ENCODE measurements at regions not wholly inside any gene's neighbourhood (a gene's known extent, or its start where the extent isn't known, plus 50 kb on each side); places are given as distances from the start of the nearest gene placed in this dataset.

DNA sequence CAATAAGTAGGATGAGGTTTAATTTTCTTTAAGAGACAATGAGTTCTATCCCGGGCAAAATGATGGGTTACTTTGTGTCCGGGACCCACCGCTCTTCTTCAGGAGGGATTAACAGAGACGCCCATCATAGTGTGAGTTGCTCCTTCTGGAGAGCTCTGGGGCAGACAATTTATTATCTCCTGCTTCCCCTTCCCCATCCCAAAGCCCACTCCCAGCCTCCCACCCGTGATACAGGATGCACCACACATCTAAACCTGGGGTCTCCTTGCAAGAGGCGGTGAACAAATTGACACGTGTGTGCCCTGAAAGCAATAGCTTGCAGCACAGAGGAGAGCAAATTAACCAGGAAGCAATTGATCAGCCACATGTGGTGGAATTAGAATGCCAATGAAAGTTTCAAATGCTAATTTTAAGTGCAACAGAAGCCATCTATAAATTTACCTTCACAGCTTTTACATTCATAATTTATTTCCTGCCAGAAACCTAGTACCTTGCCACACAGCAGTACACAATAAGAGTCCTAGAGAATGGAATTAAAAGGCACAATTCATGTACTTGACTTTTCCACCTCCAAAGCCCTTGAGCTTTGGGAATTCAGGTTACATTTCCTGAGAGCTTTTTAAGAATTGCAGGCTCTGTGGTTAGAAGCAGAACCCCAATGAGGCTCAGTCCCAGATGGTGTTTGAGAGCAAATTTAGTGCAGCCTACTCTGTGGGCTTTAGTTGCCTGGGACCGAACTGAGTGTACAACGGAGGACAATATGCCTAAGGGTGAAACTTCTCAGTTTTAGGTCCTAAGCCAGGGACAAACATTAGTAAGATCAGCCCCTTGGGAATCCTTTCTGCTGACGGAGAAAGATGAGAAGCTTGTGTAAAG lies 399.6 kb downstream of the MED10 start:
- H2BK5ac ChIP-seq (ENCODE audit: low read length): no peak overlapping the region

GRCh38 chr5:5971203-5971602 lies 407.1 kb downstream of the MED10 start:
- no peak overlapping the region for H3K4me3 ChIP-seq (ENCODE audit: low read length)
- no peak overlapping the region for H4K8ac ChIP-seq (ENCODE audit: low read depth, low read length)
- no peaks in the 10 kb centered on the region for H3K36me3 ChIP-seq (ENCODE audit: control insufficient read depth, insufficient read depth, low read length)
- H3K4me1 ChIP-seq (ENCODE audit: control insufficient read depth, low read depth, low read length): no peaks in the 10 kb centered on the region
- no peaks in the 10 kb centered on the region for H3K79me2 ChIP-seq (ENCODE audit: control insufficient read depth, insufficient read depth, low read length)
- H3K18ac ChIP-seq (ENCODE audit: low read length): no peak overlapping the region
- no peak overlapping the region for H3K4me2 ChIP-seq (ENCODE audit: low read length)
- H2BK5ac ChIP-seq (ENCODE audit: low read length): no peak overlapping the region
- no peaks in the 10 kb centered on the region for H3K27me3 ChIP-seq (ENCODE audit: insufficient read depth, low read length, poor library complexity)
- no peak for DNase-seq
- H2BK120ac ChIP-seq (ENCODE audit: low read depth, low read length): no peak overlapping the region
- no peak overlapping the region for H2AK5ac ChIP-seq (ENCODE audit: low read length)
- no CpG with 5 or more reads among the region's 5 CpGs for WGBS (ENCODE audit: extremely low coverage, insufficient coverage, low lambda C conversion rate)
- no peak overlapping the region for H3K4ac ChIP-seq (ENCODE audit: low read depth, low read length)
- no peaks in the 10 kb centered on the region for H3K79me1 ChIP-seq (ENCODE audit: low read length)
- H3K9ac ChIP-seq (ENCODE audit: low read length): no peak overlapping the region
- H2BK15ac ChIP-seq (replicated peaks; ENCODE audit: low read depth): no peak overlapping the region
- H3K23ac ChIP-seq (ENCODE audit: low read length): no peak overlapping the region
- H3K27ac ChIP-seq (ENCODE audit: low read depth, low read length): no peak overlapping the region
- H3K56ac ChIP-seq (ENCODE audit: low read length): no peak overlapping the region
- H4K5ac ChIP-seq (ENCODE audit: low read length): no peak overlapping the region

More for the DNA sequence above, 399.6 kb downstream of the MED10 start:
- no peak overlapping the region for H3K18ac ChIP-seq (ENCODE audit: low read length)
- H3K23ac ChIP-seq (ENCODE audit: low read length): no peak overlapping the region
- no peak overlapping the region for H2BK15ac ChIP-seq (replicated peaks; ENCODE audit: low read depth)
- no CpG with 5 or more reads among the region's 10 CpGs for WGBS (ENCODE audit: extremely low coverage, insufficient coverage, low lambda C conversion rate)
- H2BK120ac ChIP-seq (ENCODE audit: low read depth, low read length): no peak overlapping the region
- no peak overlapping the region for H2AK5ac ChIP-seq (ENCODE audit: low read length)
- H3K4me1 ChIP-seq (ENCODE audit: control insufficient read depth, low read depth, low read length): no peaks in the 10 kb centered on the region
- no peak for DNase-seq
- no peak overlapping the region for H3K4me2 ChIP-seq (ENCODE audit: low read length)
- H3K79me2 ChIP-seq (ENCODE audit: control insufficient read depth, insufficient read depth, low read length): no peaks in the 10 kb centered on the region
- no peak overlapping the region for H3K9ac ChIP-seq (ENCODE audit: low read length)
- no peak overlapping the region for H3K56ac ChIP-seq (ENCODE audit: low read length)
- no peak overlapping the region for H3K4ac ChIP-seq (ENCODE audit: low read depth, low read length)
- H3K4me3 ChIP-seq (ENCODE audit: low read length): no peak overlapping the region
- H4K5ac ChIP-seq (ENCODE audit: low read length): no peak overlapping the region
- no peak overlapping the region for H3K27ac ChIP-seq (ENCODE audit: low read depth, low read length)
- H4K8ac ChIP-seq (ENCODE audit: low read depth, low read length): no peak overlapping the region
- H3K27me3 ChIP-seq (ENCODE audit: insufficient read depth, low read length, poor library complexity): no peaks in the 10 kb centered on the region
- no peaks in the 10 kb centered on the region for H3K79me1 ChIP-seq (ENCODE audit: low read length)
- no peaks in the 10 kb centered on the region for H3K36me3 ChIP-seq (ENCODE audit: control insufficient read depth, insufficient read depth, low read length)

DNA sequence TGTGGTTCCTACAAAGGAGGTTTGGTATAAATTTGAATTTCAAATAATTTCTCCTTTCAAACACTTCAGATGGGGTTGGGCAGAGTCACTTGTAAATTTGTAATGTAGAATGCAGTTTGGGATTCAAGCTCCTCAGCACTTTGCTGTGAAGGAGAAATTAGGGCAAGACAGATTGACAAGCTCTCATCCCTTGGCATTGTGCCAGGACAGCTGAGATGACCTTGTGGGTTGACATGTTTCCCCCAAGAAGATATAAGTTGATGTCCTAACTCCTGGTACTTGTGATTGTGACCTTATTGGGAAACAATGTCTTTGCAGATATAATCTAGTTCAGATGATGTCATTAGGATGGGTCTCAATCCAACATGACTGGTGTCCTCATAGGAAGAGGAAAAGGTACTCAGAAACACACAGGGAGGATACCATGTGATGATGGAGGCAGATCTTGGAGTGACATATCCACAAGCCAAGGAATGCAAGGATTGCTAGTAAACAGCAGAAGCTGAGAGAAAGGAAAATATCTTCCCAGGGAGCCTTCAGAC lies 408.3 kb downstream of the MED10 start:
- Histone ChIP-seq H3K27ac (ENCODE audit: low read depth, low read length) (no peak overlapping the region), H3K79me1 (ENCODE audit: low read length) (no peaks in the 10 kb centered on the region), H3K27me3 (ENCODE audit: insufficient read depth, low read length, poor library complexity) (no peaks in the 10 kb centered on the region), H3K9ac (ENCODE audit: low read length) (no peak overlapping the region), H3K18ac (ENCODE audit: low read length) (no peak overlapping the region), H4K8ac (ENCODE audit: low read depth, low read length) (no peak overlapping the region), H2AK5ac (ENCODE audit: low read length) (no peak overlapping the region), H2BK15ac (replicated peaks; ENCODE audit: low read depth) (no peak overlapping the region), H3K56ac (ENCODE audit: low read length) (no peak overlapping the region), H2BK5ac (ENCODE audit: low read length) (no peak overlapping the region), H3K4me3 (ENCODE audit: low read length) (no peak overlapping the region), H3K4me1 (ENCODE audit: control insufficient read depth, low read depth, low read length) (no peaks in the 10 kb centered on the region), H3K4ac (ENCODE audit: low read depth, low read length) (no peak overlapping the region), H3K79me2 (ENCODE audit: control insufficient read depth, insufficient read depth, low read length) (no peaks in the 10 kb centered on the region), H3K36me3 (ENCODE audit: control insufficient read depth, insufficient read depth, low read length) (no peaks in the 10 kb centered on the region), H3K4me2 (ENCODE audit: low read length) (no peak overlapping the region), H3K23ac (ENCODE audit: low read length) (no peak overlapping the region), H4K5ac (ENCODE audit: low read length) (no peak overlapping the region), H2BK120ac (ENCODE audit: low read depth, low read length) (no peak overlapping the region)
- no peak for DNase-seq

GRCh38 chr5:5968981-5969380 lies 409.4 kb downstream of the MED10 start:
- H4K8ac ChIP-seq (ENCODE audit: low read depth, low read length): no peak overlapping the region
- no peaks in the 10 kb centered on the region for H3K79me1 ChIP-seq (ENCODE audit: low read length)
- H3K4me1 ChIP-seq (ENCODE audit: control insufficient read depth, low read depth, low read length): no peaks in the 10 kb centered on the region
- no peak overlapping the region for H3K18ac ChIP-seq (ENCODE audit: low read length)
- H2BK120ac ChIP-seq (ENCODE audit: low read depth, low read length): no peak overlapping the region
- no peak for DNase-seq
- H3K79me2 ChIP-seq (ENCODE audit: control insufficient read depth, insufficient read depth, low read length): no peaks in the 10 kb centered on the region
- no peak overlapping the region for H3K9ac ChIP-seq (ENCODE audit: low read length)
- no peak overlapping the region for H3K23ac ChIP-seq (ENCODE audit: low read length)
- H3K36me3 ChIP-seq (ENCODE audit: control insufficient read depth, insufficient read depth, low read length): no peaks in the 10 kb centered on the region
- H3K27ac ChIP-seq (ENCODE audit: low read depth, low read length): no peak overlapping the region
- no peaks in the 10 kb centered on the region for H3K27me3 ChIP-seq (ENCODE audit: insufficient read depth, low read length, poor library complexity)
- H2BK15ac ChIP-seq (replicated peaks; ENCODE audit: low read depth): no peak overlapping the region
- no peak overlapping the region for H2BK5ac ChIP-seq (ENCODE audit: low read length)
- H3K56ac ChIP-seq (ENCODE audit: low read length): no peak overlapping the region
- no peak overlapping the region for H2AK5ac ChIP-seq (ENCODE audit: low read length)
- no peak overlapping the region for H4K5ac ChIP-seq (ENCODE audit: low read length)
- no peak overlapping the region for H3K4ac ChIP-seq (ENCODE audit: low read depth, low read length)
- no peak overlapping the region for H3K4me2 ChIP-seq (ENCODE audit: low read length)
- WGBS (ENCODE audit: extremely low coverage, insufficient coverage, low lambda C conversion rate): no CpG with 5 or more reads among the region's 4 CpGs
- H3K4me3 ChIP-seq (ENCODE audit: low read length): no peak overlapping the region

GRCh38 chr5:5967944-5968343 lies 410.4 kb downstream of the MED10 start:
- Histone ChIP-seq H3K4ac (ENCODE audit: low read depth, low read length) (no peak overlapping the region), H3K18ac (ENCODE audit: low read length) (no peak overlapping the region), H3K36me3 (ENCODE audit: control insufficient read depth, insufficient read depth, low read length) (no peaks in the 10 kb centered on the region), H3K23ac (ENCODE audit: low read length) (no peak overlapping the region), H2BK5ac (ENCODE audit: low read length) (no peak overlapping the region), H3K27me3 (ENCODE audit: insufficient read depth, low read length, poor library complexity) (no peaks in the 10 kb centered on the region), H3K56ac (ENCODE audit: low read length) (no peak overlapping the region), H3K4me3 (ENCODE audit: low read length) (no peak overlapping the region), H2BK120ac (ENCODE audit: low read depth, low read length) (no peak overlapping the region), H4K8ac (ENCODE audit: low read depth, low read length) (no peak overlapping the region), H3K79me1 (ENCODE audit: low read length) (no peaks in the 10 kb centered on the region), H2AK5ac (ENCODE audit: low read length) (no peak overlapping the region), H3K79me2 (ENCODE audit: control insufficient read depth, insufficient read depth, low read length) (no peaks in the 10 kb centered on the region), H3K4me2 (ENCODE audit: low read length) (no peak overlapping the region), H2BK15ac (replicated peaks; ENCODE audit: low read depth) (no peak overlapping the region), H3K9ac (ENCODE audit: low read length) (no peak overlapping the region), H3K27ac (ENCODE audit: low read depth, low read length) (no peak overlapping the region), H4K5ac (ENCODE audit: low read length) (no peak overlapping the region), H3K4me1 (ENCODE audit: control insufficient read depth, low read depth, low read length) (no peaks in the 10 kb centered on the region)
- no peak for DNase-seq
- WGBS (ENCODE audit: extremely low coverage, insufficient coverage, low lambda C conversion rate): no CpG with 5 or more reads among the region's 3 CpGs

- Histone ChIP-seq H2BK15ac (replicated peaks; ENCODE audit: low read depth) (no peak overlapping the region), H3K27ac (ENCODE audit: low read depth, low read length) (no peak overlapping the region), H3K18ac (ENCODE audit: low read length) (no peak overlapping the region), H3K4ac (ENCODE audit: low read depth, low read length) (no peak overlapping the region), H3K9ac (ENCODE audit: low read length) (no peak overlapping the region), H3K4me2 (ENCODE audit: low read length) (no peak overlapping the region), H3K23ac (ENCODE audit: low read length) (no peak overlapping the region), H4K8ac (ENCODE audit: low read depth, low read length) (no peak overlapping the region), H3K27me3 (ENCODE audit: insufficient read depth, low read length, poor library complexity) (no peaks in the 10 kb centered on the region), H3K79me1 (ENCODE audit: low read length) (no peaks in the 10 kb centered on the region), H2BK5ac (ENCODE audit: low read length) (no peak overlapping the region), H3K56ac (ENCODE audit: low read length) (no peak overlapping the region), H4K5ac (ENCODE audit: low read length) (no peak overlapping the region), H3K4me3 (ENCODE audit: low read length) (no peak overlapping the region), H2BK120ac (ENCODE audit: low read depth, low read length) (no peak overlapping the region), H3K36me3 (ENCODE audit: control insufficient read depth, insufficient read depth, low read length) (no peaks in the 10 kb centered on the region), H3K4me1 (ENCODE audit: control insufficient read depth, low read depth, low read length) (no peaks in the 10 kb centered on the region), H2AK5ac (ENCODE audit: low read length) (no peak overlapping the region), H3K79me2 (ENCODE audit: control insufficient read depth, insufficient read depth, low read length) (no peaks in the 10 kb centered on the region)
- DNase-seq: no peak
- WGBS (ENCODE audit: extremely low coverage, insufficient coverage, low lambda C conversion rate): no CpG with 5 or more reads among the region's 6 CpGs
Measured at GRCh38 chr5:5967373-5967772, 411.0 kb downstream of the MED10 start.

Measured in mesendoderm (in vitro differentiated cells).